Loucy (cell line): ENCODE measurements at regions not wholly inside any gene's neighbourhood (a gene's known extent, or its start where the extent isn't known, plus 50 kb on each side); places are given as distances from the start of the nearest gene placed in this dataset.

ENCODE experiments used
- CTCF ChIP-seq: fragments of 200-600 bp; sonication (generic); conservative IDR thresholded peaks from 2 replicates; pipeline ENCODE4 v1.5.1; 2014; ENCODE audit warnings: mild to moderate bottlenecking, antibody characterized with exemption, low read length
- EZH2phosphoT487 ChIP-seq: fragments of 200-600 bp; IDR thresholded peaks from 2 replicates; pipeline ENCODE4 v1.6.1; 2018; ENCODE audit warnings: antibody characterized with exemption, mild to moderate bottlenecking, moderate library complexity, borderline replicate concordance

GRCh38 chr12:58321414-58321813 is 380.0 kb downstream of the ATP23 start:
- TF ChIP-seq CTCF (no peak), EZH2phosphoT487 (no peak)
